IMR-90 (cell line): ENCODE measurements at regions not wholly inside any gene's neighbourhood (a gene's known extent, or its start where the extent isn't known, plus 50 kb on each side); places are given as distances from the start of the nearest gene placed in this dataset.

Source experiments
- ATAC-seq: fragments of 200-7000 bp; cut with Tn5 transposase; 2 replicates; pipeline ENCODE4 v1.9.1; 2020; ENCODE audit warnings: low read depth, mild to moderate bottlenecking, moderate library complexity
- BruUV-seq: library from RNA; stranded (reverse); fragments of 400-500 nt; replicated peaks from 2 replicates; lab custom pipeline; 2021; lab: Mats Ljungman, UMichigan
- CTCF ChIA-PET: fragments of 300-600 bp; formaldehyde crosslinking; extraction: SDS; loops from one replicate; lab custom pipeline; 2021; ENCODE audit warnings: antibody characterized with exemption; lab: Yijun Ruan, JAX
- POLR2A ChIA-PET: fragments of 300-600 bp; sonication (Branson Sonifier 250); formaldehyde crosslinking; loops from one replicate; lab custom pipeline; 2022; ENCODE audit warnings: antibody characterized with exemption; ENCODE audit not compliant: unreplicated experiment; lab: Charles Lee
- DNase-seq: peaks from one replicate; pipeline ENCODE4 v3.0.0; 2013
- H2AFZ ChIP-seq: replicated peaks from 2 replicates; pipeline ENCODE3; 2013; ENCODE audit warnings: low read length, mild to moderate bottlenecking; ENCODE audit not compliant: poor library complexity
- H2AK5ac ChIP-seq: 2 replicates; pipeline ENCODE4 v1.6.1; 2013; ENCODE audit warnings: low read depth, low read length, inconsistent platforms
- H2AK9ac ChIP-seq: replicated peaks from 2 replicates; pipeline ENCODE3; 2013; ENCODE audit warnings: mild to moderate bottlenecking, low read depth, low read length, moderate library complexity; ENCODE audit not compliant: poor library complexity
- H2BK120ac ChIP-seq: 2 replicates; pipeline ENCODE4 v1.6.1; 2013; ENCODE audit warnings: low read depth, low read length, inconsistent platforms
- H2BK15ac ChIP-seq: 3 replicates; pipeline ENCODE4 v1.6.1; 2013; ENCODE audit warnings: low read depth, low read length, inconsistent platforms
- H2BK20ac ChIP-seq: 2 replicates; pipeline ENCODE4 v1.6.1; 2013; ENCODE audit warnings: low read depth, mild to moderate bottlenecking, inconsistent platforms, low read length, moderate library complexity
- H2BK5ac ChIP-seq: 2 replicates; pipeline ENCODE4 v1.6.1; 2013; ENCODE audit warnings: mild to moderate bottlenecking, low read depth, low read length, inconsistent platforms; ENCODE audit not compliant: poor library complexity, severe bottlenecking
- H3K14ac ChIP-seq: replicated peaks from 2 replicates; pipeline ENCODE4 v1.6.1; 2013; ENCODE audit warnings: low read depth, low read length, inconsistent platforms
- H3K18ac ChIP-seq: 2 replicates; pipeline ENCODE4 v1.6.1; 2013; ENCODE audit warnings: low read depth, low read length, control low read depth
- H3K23ac ChIP-seq: 2 replicates; pipeline ENCODE4 v1.6.1; 2013; ENCODE audit warnings: low read depth, low read length, inconsistent platforms
- H3K27ac ChIP-seq: 2 replicates; pipeline ENCODE4 v1.5.1; 2013; ENCODE audit warnings: mild to moderate bottlenecking, control low read depth, low read length; ENCODE audit not compliant: insufficient read depth
- H3K27me3 ChIP-seq: 2 replicates; pipeline ENCODE4 v1.6.1; 2013; ENCODE audit warnings: low read length; ENCODE audit not compliant: control insufficient read depth, insufficient read depth
- H3K36me3 ChIP-seq: 2 replicates; pipeline ENCODE4 v1.6.1; 2013; ENCODE audit warnings: low read length, mixed read lengths; ENCODE audit not compliant: control insufficient read depth, insufficient read depth
- H3K4ac ChIP-seq: 2 replicates; pipeline ENCODE4 v1.6.1; 2013; ENCODE audit warnings: low read depth, low read length, inconsistent platforms
- H3K4me1 ChIP-seq: 2 replicates; pipeline ENCODE4 v1.6.1; 2013; ENCODE audit warnings: low read length, mixed read lengths; ENCODE audit not compliant: control insufficient read depth, insufficient read depth
- H3K4me2 ChIP-seq: 2 replicates; pipeline ENCODE4 v1.6.1; 2013; ENCODE audit warnings: low read depth, mild to moderate bottlenecking, control low read depth, low read length, moderate library complexity
- H3K4me3 ChIP-seq: 2 replicates; pipeline ENCODE4 v1.5.1; 2013; ENCODE audit warnings: low read depth, mild to moderate bottlenecking, control low read depth, low read length, moderate library complexity; ENCODE audit not compliant: insufficient read depth
- H3K56ac ChIP-seq: 2 replicates; pipeline ENCODE4 v1.6.1; 2013; ENCODE audit warnings: low read length, inconsistent platforms; ENCODE audit not compliant: insufficient read depth; ENCODE audit errors: extremely low read depth
- H3K79me1 ChIP-seq, 2 experiments: 2 replicates each; pipeline ENCODE4 v1.6.1; 2013; ENCODE audit warnings: low read length in 2 of 2, inconsistent platforms in 1 of 2, low read depth in 1 of 2
- H3K9ac ChIP-seq: 2 replicates; pipeline ENCODE4 v1.6.1; 2013; ENCODE audit warnings: low read depth, low read length, control low read depth
- H3K9me1 ChIP-seq: 2 replicates; pipeline ENCODE4 v1.6.1; 2013; ENCODE audit warnings: low read length, inconsistent platforms; ENCODE audit not compliant: insufficient read depth
- H3K9me3 ChIP-seq: 2 replicates; pipeline ENCODE4 v1.6.1; 2013; ENCODE audit warnings: low read length; ENCODE audit not compliant: control insufficient read depth, insufficient read depth
- H4K20me1 ChIP-seq: 2 replicates; pipeline ENCODE4 v1.6.1; 2013; ENCODE audit warnings: low read length, inconsistent platforms; ENCODE audit not compliant: insufficient read depth
- H4K5ac ChIP-seq: 2 replicates; pipeline ENCODE4 v1.6.1; 2013; ENCODE audit warnings: mild to moderate bottlenecking, low read depth, low read length, control low read depth
- H4K8ac ChIP-seq, 2 experiments: 2 replicates each; pipeline ENCODE4 v1.6.1; 2013; ENCODE audit warnings: low read depth in 2 of 2, low read length in 2 of 2, control low read depth in 1 of 2, inconsistent platforms in 1 of 2
- H4K91ac ChIP-seq: 2 replicates; pipeline ENCODE4 v1.6.1; 2013; ENCODE audit warnings: low read depth, low read length, inconsistent platforms; ENCODE audit not compliant: insufficient read depth
- CEBPB ChIP-seq: IDR thresholded peaks from 2 replicates; pipeline ENCODE4 v1.6.1; 2012; ENCODE audit warnings: low read depth, low read length, improper control_type of control experiment
- MXI1 ChIP-seq: IDR thresholded peaks from 2 replicates; pipeline ENCODE4 v1.6.1; 2012; ENCODE audit warnings: low read depth, mild to moderate bottlenecking, low read length, moderate library complexity, borderline replicate concordance
- WGBS, 2 experiments: methylation state at CpG; one replicate each; pipeline versions ENCODE4 v1.1.5 to v1.1.7; 2013; ENCODE audit warnings: missing lambda C conversion rate in 2 of 2; ENCODE audit not compliant: insufficient read length in 1 of 2; ENCODE audit errors: extremely low coverage in 2 of 2; 5-methylcytosine and 5-hydroxymethylcytosine counted together
- dilution Hi-C: fragments of 300-500 bp; cut with HindIII; formaldehyde crosslinking; loops from one replicate; pipeline ENCODE4 v1.14.3; 2018; ENCODE audit warnings: low sequenced_read_pairs; ENCODE audit not compliant: unreplicated experiment
- in situ Hi-C: fragments of 300-500 bp; cut with MboI; formaldehyde crosslinking; loops from 3 replicates; pipeline ENCODE4 v1.14.3; 2019; ENCODE audit warnings: low sequenced_read_pairs, inconsistent platforms, mixed read lengths
- intact Hi-C: fragments of 100-400 bp; cut with micrococcal nuclease; formaldehyde crosslinking; loops from 2 replicates; pipeline ENCODE4 v1.10.0; 2022

GRCh38 chr12:107329569-107330324 lies 236.4 kb upstream of the CRY1 start:
- H2AFZ ChIP-seq: no peak overlapping the region
- no peak overlapping the region for H4K91ac ChIP-seq
- no peak overlapping the region for H3K56ac ChIP-seq
- BruUV-seq: no TSS peak
- intact Hi-C loops (no loop called here), in situ Hi-C loops (no loop called here), dilution Hi-C loops (no loop called here)
- no peaks in the 10 kb centered on the region for H3K36me3 ChIP-seq
- H3K23ac ChIP-seq: no peak overlapping the region
- no peaks in the 10 kb centered on the region for H3K9me3 ChIP-seq
- no peak overlapping the region for H3K4ac ChIP-seq
- no peak overlapping the region for H2BK5ac ChIP-seq
- no peaks in the 10 kb centered on the region for H4K20me1 ChIP-seq
- 83% methylated on average over 1 of the region's 1 CpG; no CpG with 5 or more reads in 1 of the 2 experiments for WGBS, 2 experiments
- H3K4me3 ChIP-seq: no peak overlapping the region
- CTCF ChIA-PET: no interaction called here
- no peaks in the 10 kb centered on the region for H3K4me1 ChIP-seq
- TF ChIP-seq CEBPB (peak; percentile 63; the same call in 1 of the 2 replicates), MXI1 (no peak)
- no peak overlapping the region for H3K9ac ChIP-seq
- H2BK20ac ChIP-seq: no peak overlapping the region
- ATAC-seq: no peak
- POLR2A ChIA-PET: no interaction called here
- H3K27me3 ChIP-seq: no peaks in the 10 kb centered on the region; the same call in 1 of the 2 replicates
- no peak overlapping the region for H2BK120ac ChIP-seq
- no peak overlapping the region for H2AK9ac ChIP-seq
- H3K4me2 ChIP-seq: no peak overlapping the region
- no peak overlapping the region for H3K18ac ChIP-seq
- H4K8ac ChIP-seq: no peak overlapping the region
- no peak overlapping the region for H3K14ac ChIP-seq
- H3K9me1 ChIP-seq: no peaks in the 10 kb centered on the region
- no peak overlapping the region for H2BK15ac ChIP-seq
- H4K5ac ChIP-seq: no peak overlapping the region
- no peak overlapping the region for H3K27ac ChIP-seq
- H2AK5ac ChIP-seq: no peak overlapping the region
- H3K79me1 ChIP-seq: no peaks in the 10 kb centered on the region
- DNase-seq: peak; percentile 43
